Mucosa of descending colon (tissue), 3 donors: ENCODE measurements at regions not wholly inside any gene's neighbourhood (a gene's known extent, or its start where the extent isn't known, plus 50 kb on each side); places are given as distances from the start of the nearest gene placed in this dataset.
"Not testable (repeated sequence)": the region's sequence is repeated elsewhere in the genome, so short reads cannot be mapped to it uniquely, and the experiment has no call there.

ENCODE experiments used
- ATAC-seq: fragments of 200-7000 bp; cut with Tn5 transposase; one replicate; pipeline ENCODE4 v1.9.1; 2020; ENCODE audit warnings: mild to moderate bottlenecking, moderate library complexity
- DNase-seq, 3 donors: peaks; one replicate each; pipeline ENCODE4 v3.0.0-alpha.2; 2020
- H3K36me3 ChIP-seq: fragments of 200-600 bp; one replicate; pipeline ENCODE4 v1.8.0; 2021; ENCODE audit warnings: low read depth, mild to moderate bottlenecking
- H3K4me1 ChIP-seq: fragments of 200-600 bp; one replicate; pipeline ENCODE4 v1.8.0; 2021; ENCODE audit warnings: low read depth, mild to moderate bottlenecking
- H3K4me3 ChIP-seq: fragments of 200-600 bp; one replicate; pipeline ENCODE4 v1.8.0; 2021; ENCODE audit warnings: mild to moderate bottlenecking
- H3K9me3 ChIP-seq: fragments of 200-600 bp; one replicate; pipeline ENCODE4 v1.8.0; 2021; ENCODE audit warnings: mild to moderate bottlenecking
- CTCF ChIP-seq: fragments of 200-600 bp; IDR thresholded peaks from one replicate; pipeline ENCODE4 v1.8.0; 2022; ENCODE audit warnings: antibody characterized with exemption, mild to moderate bottlenecking
- intact Hi-C, 2 donors: fragments of 100-400 bp; cut with DNase I in 1 of 2; cut with micrococcal nuclease in 1 of 2; formaldehyde crosslinking; loops; one replicate each; pipeline versions ENCODE4 v1.11.0 to v1.11.1; 2022; cut with DNase I, micrococcal nuclease
- donor health status: DM: no; HTN: no; CAD: no; lungs with moderate emphysema.
- donor health status: DM: no; HTN: no; CAD: no.
- donor health status: DM: no; HTN: yes; CAD: no.

- H3K36me3 ChIP-seq, H3K4me3 ChIP-seq, H3K4me1 ChIP-seq, DNase-seq, ATAC-seq, H3K9me3 ChIP-seq, intact Hi-C loops: not testable (repeated sequence)
Measured at GRCh38 chr6:3672339-3672738, 79.2 kb downstream of the PXDC1 start.

- Histone ChIP-seq H3K36me3 (no peaks in the 10 kb centered on the region), H3K4me3 (no peak overlapping the region), H3K4me1 (no peaks in the 10 kb centered on the region), H3K9me3 (peaks cover 10% of the 10 kb centered on the region)
- intact Hi-C loops: no loop called here
- DNase-seq: no peak
- no peak for TF ChIP-seq CTCF
- ATAC-seq: no peak
Measured at GRCh38 chr6:3671382-3671781, 80.1 kb downstream of the PXDC1 start.

DNA sequence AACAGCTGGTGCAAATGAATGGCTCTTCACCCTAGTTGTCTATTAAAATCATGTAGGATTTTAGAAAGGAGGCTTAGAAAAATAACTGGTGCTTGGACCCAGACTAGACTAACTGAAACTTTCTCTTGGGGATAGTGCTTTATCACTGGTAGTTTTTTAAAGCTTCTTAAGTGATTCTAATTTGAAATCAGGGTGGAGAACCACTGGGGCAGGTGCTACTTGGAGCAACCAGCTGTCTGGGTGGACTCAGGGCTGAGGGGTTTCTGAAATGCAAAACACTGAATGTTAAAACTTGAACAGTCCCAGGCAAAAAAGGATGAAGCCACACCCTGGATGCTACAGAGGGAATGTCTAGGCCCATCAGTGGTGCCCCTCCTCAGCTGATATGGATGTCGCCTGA, 81.2 kb downstream of the PXDC1 start:
- Histone ChIP-seq H3K4me1 (no peaks in the 10 kb centered on the region), H3K4me3 (no peak overlapping the region), H3K36me3 (no peaks in the 10 kb centered on the region), H3K9me3 (peaks cover 10% of the 10 kb centered on the region)
- intact Hi-C loops: no loop called here
- TF ChIP-seq CTCF: no peak
- ATAC-seq (no peak), DNase-seq (no peak)

DNA sequence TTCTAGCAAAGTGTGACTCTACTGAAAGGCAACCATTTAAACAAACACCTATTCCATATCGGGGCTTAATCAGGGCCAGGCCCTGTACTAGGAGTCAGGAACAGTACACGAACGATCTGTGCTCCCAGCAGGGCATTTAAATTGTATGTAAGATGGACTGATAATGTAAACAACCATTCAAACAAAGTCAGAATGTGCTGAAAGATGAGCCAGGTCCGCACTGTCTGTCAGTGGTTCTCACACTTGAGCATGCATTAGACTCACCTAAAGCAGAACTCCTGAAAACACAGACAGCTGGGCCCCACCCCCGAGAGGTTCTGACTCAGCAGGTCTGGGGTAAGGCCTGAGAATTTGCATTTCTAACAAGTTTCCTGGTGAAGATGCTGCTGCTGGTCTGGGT, 81.6 kb downstream of the PXDC1 start:
- peaks cover 10% of the 10 kb centered on the region for H3K9me3 ChIP-seq
- intact Hi-C loops: no loop called here
- no peak for TF ChIP-seq CTCF
- ATAC-seq (no peak), DNase-seq (no peak)
- no peaks in the 10 kb centered on the region for H3K36me3 ChIP-seq
- H3K4me3 ChIP-seq: no peak overlapping the region
- no peaks in the 10 kb centered on the region for H3K4me1 ChIP-seq

DNA sequence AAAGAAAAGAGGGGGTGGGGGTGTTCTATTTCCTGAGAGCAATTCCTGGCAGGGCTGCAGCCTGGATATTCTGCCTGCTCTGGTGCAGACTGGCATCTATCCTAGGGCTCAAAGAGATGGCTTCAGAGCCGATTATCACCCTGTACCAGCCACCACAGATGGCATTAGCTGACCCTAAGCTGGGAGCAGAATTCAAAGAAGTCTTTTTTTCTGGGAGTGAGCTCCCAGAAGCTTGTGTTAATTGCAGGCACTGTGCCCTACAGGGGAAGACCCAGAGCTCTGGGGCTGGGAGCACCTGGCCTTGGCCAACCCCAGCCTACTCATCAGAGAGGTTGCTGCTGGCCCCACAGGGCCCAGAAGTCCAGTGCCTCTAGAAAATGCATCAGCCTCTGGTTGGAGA, 85.9 kb downstream of the PXDC1 start:
- ATAC-seq: no peak
- intact Hi-C loops: no loop called here
- TF ChIP-seq CTCF: no peak
- H3K4me1 ChIP-seq: no peaks in the 10 kb centered on the region
- H3K4me3 ChIP-seq: no peak overlapping the region
- no peaks in the 10 kb centered on the region for H3K36me3 ChIP-seq
- no peak for DNase-seq
- H3K9me3 ChIP-seq: peaks cover 6% of the 10 kb centered on the region

DNA sequence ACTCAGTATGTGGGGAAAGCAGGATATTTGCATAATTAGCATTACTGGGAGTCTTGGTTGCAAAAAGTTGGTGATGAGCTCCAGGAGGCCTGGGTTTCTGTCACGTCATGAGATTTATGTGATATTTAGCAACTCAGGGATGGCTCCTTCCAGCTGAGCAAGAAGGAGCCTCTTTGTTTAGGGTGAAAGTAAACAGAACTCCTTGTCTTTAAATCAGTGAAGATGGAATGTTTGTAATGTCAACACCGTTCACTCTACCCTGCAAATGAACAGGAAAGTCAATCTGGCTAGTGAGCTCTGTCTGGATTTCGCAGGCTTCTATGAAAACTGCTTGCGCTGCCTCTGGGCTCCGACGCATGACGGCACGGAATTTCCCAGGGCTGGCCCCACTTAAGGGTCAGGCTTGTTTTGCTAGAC, 86.9 kb downstream of the PXDC1 start:
- no peak for ATAC-seq
- no peak for TF ChIP-seq CTCF
- Histone ChIP-seq H3K9me3 (peaks cover 6% of the 10 kb centered on the region), H3K36me3 (no peaks in the 10 kb centered on the region), H3K4me1 (no peaks in the 10 kb centered on the region), H3K4me3 (no peak overlapping the region)
- DNase-seq: no peak
- intact Hi-C loops: no loop called here
